Gastroesophageal sphincter (tissue), 4 donors: ENCODE measurements at regions not wholly inside any gene's neighbourhood (a gene's known extent, or its start where the extent isn't known, plus 50 kb on each side); places are given as distances from the start of the nearest gene placed in this dataset.

Source experiments
- ATAC-seq: fragments of 150-250 bp; one replicate; pipeline ENCODE4 v1.9.1; 2016; ENCODE audit warnings: mild to moderate bottlenecking, moderate library complexity
- H3K27ac ChIP-seq, 4 donors: fragments of 200-600 bp; sonication (generic) in 3 of 4; 1 replicate in 3 of 4; 2 replicates in 1 of 4; pipeline ENCODE4 v1.5.1; 2016 to 2019
- H3K27me3 ChIP-seq: fragments of 200-600 bp; sonication (generic); one replicate; pipeline ENCODE4 v1.5.1; 2019
- H3K36me3 ChIP-seq, 2 donors: fragments of 200-600 bp; sonication (generic); one replicate each; pipeline ENCODE4 v1.5.1; 2019; ENCODE audit warnings: control low read depth in 1 of 2
- H3K4me1 ChIP-seq, 3 donors: fragments of 200-600 bp; sonication (generic); 1 replicate in 2 of 3; 2 replicates in 1 of 3; pipeline ENCODE4 v1.5.1; 2016 to 2019; ENCODE audit warnings: control low read depth in 2 of 3
- H3K4me3 ChIP-seq, 2 donors: fragments of 200-600 bp; sonication (generic); one replicate each; pipeline ENCODE4 v1.5.1; 2019; ENCODE audit warnings: mild to moderate bottlenecking in 1 of 2, moderate library complexity in 1 of 2
- H3K9me3 ChIP-seq, 3 donors: fragments of 200-600 bp; sonication (generic); one replicate each; pipeline ENCODE4 v1.5.1; 2017 to 2019; ENCODE audit warnings: control low read depth in 2 of 3
- EP300 ChIP-seq: sonication (generic); formaldehyde crosslinking; IDR thresholded peaks from one replicate; pipeline ENCODE4 v1.6.1; 2017; ENCODE audit warnings: antibody characterized with exemption, mild to moderate bottlenecking
- POLR2A ChIP-seq, 2 donors: fragments of 450-650 bp; IDR thresholded peaks; one replicate each; pipeline ENCODE4 v1.6.1; 2017; ENCODE audit warnings: antibody characterized with exemption in 2 of 2, mild to moderate bottlenecking in 2 of 2, moderate library complexity in 1 of 2
- POLR2AphosphoS5 ChIP-seq: sonication (generic); formaldehyde crosslinking; IDR thresholded peaks from one replicate; pipeline ENCODE4 v1.6.1; 2017; ENCODE audit warnings: antibody characterized with exemption
- WGBS, 2 donors: methylation state at CpG; one replicate each; pipeline ENCODE4 v1.1.5; 2018; ENCODE audit warnings: low coverage in 1 of 2; 5-methylcytosine and 5-hydroxymethylcytosine counted together
- TF ChIP-seq, protein P1 (sequence below), 4 experiments: fragments of 200-600 bp in 2 of 4; fragments of 450-650 bp in 2 of 4; sonication (generic) in 1 of 4; IDR thresholded peaks; one replicate each; pipeline ENCODE4 v1.5.1; 2017 to 2019; ENCODE audit warnings: antibody characterized with exemption in 4 of 4, mild to moderate bottlenecking in 2 of 4, moderate library complexity in 2 of 4

DNA sequence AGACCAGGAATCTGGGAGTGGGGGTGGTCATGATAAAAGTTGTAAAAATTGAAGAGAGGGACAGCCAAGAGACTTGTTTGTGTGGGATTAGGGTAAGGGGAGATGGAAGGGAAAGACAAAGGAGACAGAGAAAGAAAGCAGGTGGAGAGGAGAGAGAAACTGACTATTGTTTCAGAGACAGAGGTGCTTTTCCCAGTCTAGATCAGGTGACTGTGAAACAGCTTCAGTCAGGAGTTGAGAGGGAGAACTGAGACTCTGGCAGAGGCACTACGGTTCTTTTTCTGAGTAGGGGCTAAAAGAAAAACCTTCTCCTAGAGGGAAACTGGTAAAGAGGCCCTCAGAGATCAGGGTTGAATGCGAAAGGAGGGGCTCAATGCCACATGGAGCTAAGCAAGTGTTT lies 106.4 kb downstream of the KDR start:
- no peak for TF ChIP-seq EP300
- no peak for TF ChIP-seq POLR2A (IDR thresholded peaks at IDR 0.05)
- TF ChIP-seq, protein P1, sequence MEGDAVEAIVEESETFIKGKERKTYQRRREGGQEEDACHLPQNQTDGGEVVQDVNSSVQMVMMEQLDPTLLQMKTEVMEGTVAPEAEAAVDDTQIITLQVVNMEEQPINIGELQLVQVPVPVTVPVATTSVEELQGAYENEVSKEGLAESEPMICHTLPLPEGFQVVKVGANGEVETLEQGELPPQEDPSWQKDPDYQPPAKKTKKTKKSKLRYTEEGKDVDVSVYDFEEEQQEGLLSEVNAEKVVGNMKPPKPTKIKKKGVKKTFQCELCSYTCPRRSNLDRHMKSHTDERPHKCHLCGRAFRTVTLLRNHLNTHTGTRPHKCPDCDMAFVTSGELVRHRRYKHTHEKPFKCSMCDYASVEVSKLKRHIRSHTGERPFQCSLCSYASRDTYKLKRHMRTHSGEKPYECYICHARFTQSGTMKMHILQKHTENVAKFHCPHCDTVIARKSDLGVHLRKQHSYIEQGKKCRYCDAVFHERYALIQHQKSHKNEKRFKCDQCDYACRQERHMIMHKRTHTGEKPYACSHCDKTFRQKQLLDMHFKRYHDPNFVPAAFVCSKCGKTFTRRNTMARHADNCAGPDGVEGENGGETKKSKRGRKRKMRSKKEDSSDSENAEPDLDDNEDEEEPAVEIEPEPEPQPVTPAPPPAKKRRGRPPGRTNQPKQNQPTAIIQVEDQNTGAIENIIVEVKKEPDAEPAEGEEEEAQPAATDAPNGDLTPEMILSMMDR (IDR thresholded peaks at IDR 0.05): no peak
- TF ChIP-seq POLR2AphosphoS5: no peak
- no peak overlapping the region for H3K27ac ChIP-seq
- no peaks in the 10 kb centered on the region for H3K36me3 ChIP-seq
- 50 to 53% methylated on average over 2 of the region's 2 CpGs for WGBS, 2 donors
- no peak overlapping the region for H3K4me3 ChIP-seq
- no peaks in the 10 kb centered on the region for H3K9me3 ChIP-seq
- H3K4me1 ChIP-seq: peaks cover 0 to 11% (median 0%) of the 10 kb centered on the region in 3 donors
- no peaks in the 10 kb centered on the region for H3K27me3 ChIP-seq
- no peak for ATAC-seq

DNA sequence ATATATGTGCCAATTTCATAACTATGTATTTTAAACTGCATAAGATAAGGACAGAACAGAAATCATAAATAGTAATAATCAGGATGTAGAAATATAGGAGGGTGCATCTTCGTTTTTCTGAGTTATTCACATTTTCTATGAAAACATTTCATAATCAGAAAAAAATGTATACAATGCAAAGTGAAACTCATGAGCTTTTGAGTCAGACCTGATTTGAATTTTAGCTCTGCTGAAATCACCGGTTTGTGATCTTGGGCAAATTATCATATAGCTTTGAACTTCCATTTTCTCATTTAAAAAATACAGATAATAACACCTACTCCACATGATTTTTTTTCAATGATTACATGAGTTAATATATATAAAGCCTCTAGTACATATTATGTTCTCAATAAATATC lies 106.9 kb downstream of the KDR start:
- Histone ChIP-seq H3K9me3 (no peaks in the 10 kb centered on the region), H3K27ac (no peak overlapping the region), H3K36me3 (no peaks in the 10 kb centered on the region), H3K4me3 (no peak overlapping the region), H3K27me3 (no peaks in the 10 kb centered on the region), H3K4me1 (peaks cover 0 to 11% (median 0%) of the 10 kb centered on the region in 3 donors)
- 69 to 76% methylated on average over 2 of the region's 2 CpGs for WGBS, 2 donors
- no peak for ATAC-seq
- TF ChIP-seq POLR2AphosphoS5 (no peak), POLR2A (IDR thresholded peaks at IDR 0.05) (no peak), EP300 (no peak)
- TF ChIP-seq, protein P1 (IDR thresholded peaks at IDR 0.05): no peak

DNA sequence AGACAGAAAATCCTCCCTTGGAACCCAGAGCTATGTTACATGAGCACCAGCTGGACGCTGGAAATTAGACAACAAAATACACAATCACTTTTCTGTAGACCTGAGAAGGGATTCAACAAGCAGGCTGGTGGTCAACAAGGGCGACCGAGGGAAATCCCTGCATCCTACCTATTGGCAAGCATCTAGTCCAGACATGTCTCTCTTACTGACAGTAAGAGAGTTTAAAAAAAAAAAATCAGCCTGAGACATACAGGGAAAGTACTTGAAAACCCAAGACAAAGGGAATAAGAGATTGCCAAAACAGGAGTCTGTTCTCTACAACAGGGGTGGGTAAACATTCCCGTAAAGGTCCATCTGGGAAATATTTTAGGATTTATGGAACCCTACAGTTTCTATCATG lies 108.0 kb downstream of the KDR start:
- Histone ChIP-seq H3K36me3 (no peaks in the 10 kb centered on the region), H3K4me3 (no peak overlapping the region), H3K9me3 (no peaks in the 10 kb centered on the region), H3K27ac (no peak overlapping the region), H3K4me1 (peaks cover 0 to 21% (median 4%) of the 10 kb centered on the region in 3 donors), H3K27me3 (no peaks in the 10 kb centered on the region)
- ATAC-seq: no peak
- TF ChIP-seq POLR2A (IDR thresholded peaks at IDR 0.05): no peak
- 82% methylated on average over 2 to 4 of the region's 4 CpGs for WGBS, 2 donors

DNA sequence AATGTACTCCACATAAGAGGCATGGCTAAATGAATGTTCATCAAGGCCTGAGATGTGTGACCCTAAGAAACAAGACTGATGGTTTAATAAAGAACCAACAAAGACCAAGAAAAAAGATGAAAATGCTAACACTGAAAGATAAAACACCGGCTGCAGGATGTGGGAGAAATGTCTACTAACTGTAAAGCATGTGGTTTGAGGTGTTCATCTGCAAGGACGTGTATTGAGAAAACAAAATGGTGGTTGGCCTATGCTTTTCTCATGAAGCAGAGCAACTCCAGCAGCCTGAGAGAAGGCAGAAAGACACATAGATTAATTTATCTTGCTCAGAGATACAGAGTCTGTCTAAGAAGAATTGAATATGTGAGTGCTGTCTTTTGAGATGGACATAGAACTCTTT lies 109.3 kb downstream of the KDR start:
- ATAC-seq: no peak
- 53 to 86% methylated on average over 1 to 2 of the region's 2 CpGs for WGBS, 2 donors
- H3K4me1 ChIP-seq: peaks cover 0 to 31% (median 5%) of the 10 kb centered on the region in 3 donors
- H3K27ac ChIP-seq: peak overlapping the region in 1 of 4 donors; percentile 22
- no peak overlapping the region for H3K4me3 ChIP-seq
- no peak for TF ChIP-seq POLR2A (IDR thresholded peaks at IDR 0.05)
- TF ChIP-seq, protein P1 (IDR thresholded peaks at IDR 0.05): no peak
- TF ChIP-seq EP300: no peak
- no peak for TF ChIP-seq POLR2AphosphoS5
- H3K36me3 ChIP-seq: no peaks in the 10 kb centered on the region
- H3K27me3 ChIP-seq: no peaks in the 10 kb centered on the region
- H3K9me3 ChIP-seq: no peaks in the 10 kb centered on the region

DNA sequence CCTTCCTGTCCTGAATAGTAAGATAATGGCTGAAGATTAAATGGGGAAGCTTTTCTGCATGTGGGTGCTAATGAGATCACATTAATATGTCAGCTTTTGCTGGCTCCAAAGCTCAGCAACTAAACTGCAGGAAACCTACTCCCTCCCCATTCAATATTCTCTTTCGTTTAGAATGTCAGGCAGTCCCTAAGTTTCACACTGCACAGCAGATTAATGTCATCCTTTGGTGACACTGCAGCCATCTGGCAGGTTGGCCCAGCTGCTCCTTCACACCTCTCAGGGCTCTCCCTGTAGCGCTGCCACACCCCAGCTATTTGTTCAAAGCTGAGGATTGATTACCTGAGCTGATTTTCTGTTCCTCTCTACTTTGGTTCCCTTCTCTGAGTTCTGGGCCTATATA lies 110.5 kb downstream of the KDR start:
- Histone ChIP-seq H3K36me3 (no peaks in the 10 kb centered on the region), H3K27ac (peak overlapping the region in 1 of 4 donors; percentile 10), H3K4me1 (peaks cover 0 to 31% (median 5%) of the 10 kb centered on the region in 3 donors), H3K27me3 (no peaks in the 10 kb centered on the region), H3K9me3 (no peaks in the 10 kb centered on the region), H3K4me3 (no peak overlapping the region)
- whole genome bisulfite sequencing, 2 donors: 64 to 68% methylated on average over 2 of the region's 2 CpGs
- ATAC-seq: no peak
- no peak for TF ChIP-seq POLR2A (IDR thresholded peaks at IDR 0.05)
- no peak for TF ChIP-seq EP300
- TF ChIP-seq POLR2AphosphoS5: no peak
- TF ChIP-seq, protein P1 (IDR thresholded peaks at IDR 0.05): no peak
